Ishikawa (cell line): ENCODE measurements at regions not wholly inside any gene's neighbourhood (a gene's known extent, or its start where the extent isn't known, plus 50 kb on each side); places are given as distances from the start of the nearest gene placed in this dataset.

Experiments
- CEBPB ChIP-seq: IDR thresholded peaks from 2 replicates; pipeline ENCODE4 v1.6.1; 2012
- CREB1 ChIP-seq: IDR thresholded peaks from 2 replicates; pipeline ENCODE4 v1.6.1; 2012; ENCODE audit warnings: low read depth
- EGR1 ChIP-seq: IDR thresholded peaks from 2 replicates; pipeline ENCODE4 v1.6.1; 2012
- EP300 ChIP-seq: IDR thresholded peaks from 2 replicates; pipeline ENCODE4 v1.6.1; 2012; ENCODE audit warnings: borderline replicate concordance
- FOXM1 ChIP-seq: IDR thresholded peaks from 2 replicates; pipeline ENCODE4 v1.6.1; 2012; ENCODE audit warnings: low read depth, borderline replicate concordance
- MAX ChIP-seq: IDR thresholded peaks from 2 replicates; pipeline ENCODE4 v1.6.1; 2012
- NFIC ChIP-seq: IDR thresholded peaks from 2 replicates; pipeline ENCODE4 v1.6.1; 2012
- RAD21 ChIP-seq: IDR thresholded peaks from 2 replicates; pipeline ENCODE4 v1.6.1; 2012; ENCODE audit warnings: low read depth
- REST ChIP-seq: IDR thresholded peaks from 2 replicates; pipeline ENCODE4 v1.6.1; 2012; ENCODE audit warnings: low read depth, mild to moderate bottlenecking
- TAF1 ChIP-seq: IDR thresholded peaks from 2 replicates; pipeline ENCODE4 v1.6.1; 2012; ENCODE audit warnings: low read depth, mild to moderate bottlenecking
- TCF12 ChIP-seq: IDR thresholded peaks from 2 replicates; pipeline ENCODE4 v1.6.1; 2012; ENCODE audit warnings: low read depth
- TEAD4 ChIP-seq: IDR thresholded peaks from 2 replicates; pipeline ENCODE4 v1.6.1; 2012
- USF1 ChIP-seq: IDR thresholded peaks from 2 replicates; pipeline ENCODE4 v1.6.1; 2012
- YY1 ChIP-seq: IDR thresholded peaks from 2 replicates; pipeline ENCODE4 v1.6.1; 2012; ENCODE audit warnings: low read depth
- ZBTB7A ChIP-seq: IDR thresholded peaks from 2 replicates; pipeline ENCODE4 v1.6.1; 2012; ENCODE audit warnings: low read depth

- no peak for TF ChIP-seq TCF12
- no peak for TF ChIP-seq REST
- TF ChIP-seq CREB1 = no peak
- TF ChIP-seq TAF1 = no peak
- no peak for TF ChIP-seq TEAD4
- no peak for TF ChIP-seq MAX
- no peak for TF ChIP-seq ZBTB7A
- TF ChIP-seq YY1 = no peak
- no peak for TF ChIP-seq NFIC
- no peak for TF ChIP-seq USF1
- no peak for TF ChIP-seq EGR1
- no peak for TF ChIP-seq CEBPB
- TF ChIP-seq RAD21 = no peak
- no peak for TF ChIP-seq EP300
- TF ChIP-seq FOXM1 = no peak
Observed at GRCh38 chr2:37825586-37825985, 99.5 kb upstream of the RMDN2 start.

- TF ChIP-seq NFIC = no peak
- TF ChIP-seq USF1 = no peak
- no peak for TF ChIP-seq YY1
- no peak for TF ChIP-seq REST
- TF ChIP-seq EP300 = no peak
- no peak for TF ChIP-seq MAX
- TF ChIP-seq FOXM1 = no peak
- no peak for TF ChIP-seq RAD21
- TF ChIP-seq ZBTB7A = no peak
- TF ChIP-seq TCF12 = no peak
- TF ChIP-seq CEBPB = no peak
Observed at GRCh38 chr2:37826611-37827010, 98.5 kb upstream of the RMDN2 start.

- TF ChIP-seq EP300 (no peak), FOXM1 (no peak), YY1 (no peak), USF1 (no peak), TEAD4 (no peak), ZBTB7A (no peak), TCF12 (no peak), TAF1 (no peak), MAX (no peak), NFIC (no peak), CREB1 (no peak), EGR1 (no peak), RAD21 (no peak), REST (no peak), CEBPB (no peak)
Observed at GRCh38 chr2:37827455-37827854, 97.6 kb upstream of the RMDN2 start.

GRCh38 chr2:37827911-37828511 is 97.1 kb upstream of the RMDN2 start:
- TF ChIP-seq USF1 (peak; percentile 60), YY1 (no peak), RAD21 (no peak), ZBTB7A (no peak), CREB1 (no peak), TEAD4 (peak; percentile 46; the same call in 1 of the 2 replicates), REST (no peak), NFIC (peak; percentile 34; the same call in 1 of the 2 replicates), EGR1 (no peak), FOXM1 (no peak), EP300 (no peak), CEBPB (no peak), TCF12 (no peak), TAF1 (no peak), MAX (no peak)
